NCI-H1092 treated with DMSO at 0.1 percent for 48 hours (cell line): ENCODE measurements at regions not wholly inside any gene's neighbourhood (a gene's known extent, or its start where the extent isn't known, plus 50 kb on each side); places are given as distances from the start of the nearest gene placed in this dataset.
"Not testable (repeated sequence)": the region's sequence is repeated elsewhere in the genome, so short reads cannot be mapped to it uniquely, and the experiment has no call there.

Experiments used
- DNase-seq: peaks from one replicate; lab custom pipeline; 2025; lab: John Stamatoyannopoulos, UW

GRCh38 chr1:30000266-30000665 lies 723.1 kb downstream of the MATN1 start:
- DNase-seq: no peak

- DNase-seq: no peak
These were observed 723.8 kb downstream of the MATN1 start for GRCh38 chr1:29999595-29999994.

- DNase-seq: no peak
These were observed 724.7 kb downstream of the MATN1 start for GRCh38 chr1:29998686-29999085.

- not testable (repeated sequence) for DNase-seq
These were observed 725.6 kb downstream of the MATN1 start for GRCh38 chr1:29997818-29998217.

GRCh38 chr1:29993950-29994349 lies 729.4 kb downstream of the MATN1 start:
- DNase-seq: no peak

GRCh38 chr1:29991815-29992214 lies 731.6 kb downstream of the MATN1 start:
- no peak for DNase-seq

GRCh38 chr1:29991025-29991424 lies 732.4 kb downstream of the MATN1 start:
- DNase-seq: no peak

- no peak for DNase-seq
These were observed 733.1 kb downstream of the MATN1 start for GRCh38 chr1:29990304-29990703.

- no peak for DNase-seq
These were observed 736.4 kb downstream of the MATN1 start for GRCh38 chr1:29986986-29987385.

GRCh38 chr1:29985606-29985945 lies 737.8 kb downstream of the MATN1 start:
- DNase-seq: no peak

GRCh38 chr1:29984862-29985605 lies 738.4 kb downstream of the MATN1 start:
- no peak for DNase-seq

GRCh38 chr1:29984166-29984861 lies 739.1 kb downstream of the MATN1 start:
- DNase-seq: no peak

GRCh38 chr1:29983321-29983720 lies 740.1 kb downstream of the MATN1 start:
- no peak for DNase-seq

GRCh38 chr1:29981586-29982239 lies 741.7 kb downstream of the MATN1 start:
- no peak for DNase-seq

GRCh38 chr1:29977550-29977949 lies 741.2 kb downstream of the PTPRU start:
- DNase-seq: no peak

- no peak for DNase-seq
These were observed 738.8 kb downstream of the PTPRU start for GRCh38 chr1:29975036-29975694.

- no peak for DNase-seq
These were observed 738.0 kb downstream of the PTPRU start for GRCh38 chr1:29974316-29974724.

GRCh38 chr1:29973406-29973805 lies 737.1 kb downstream of the PTPRU start:
- no peak for DNase-seq

- no peak for DNase-seq
These were observed 736.2 kb downstream of the PTPRU start for GRCh38 chr1:29972421-29973053.

GRCh38 chr1:29971703-29972102 lies 735.4 kb downstream of the PTPRU start:
- no peak for DNase-seq

GRCh38 chr1:29970747-29971325 lies 734.5 kb downstream of the PTPRU start:
- no peak for DNase-seq

- no peak for DNase-seq
These were observed 733.3 kb downstream of the PTPRU start for GRCh38 chr1:29969576-29969975.
